ENCODE measurements at regions not wholly inside any gene's neighbourhood (a gene's known extent, or its start where the extent isn't known, plus 50 kb on each side); places are given as distances from the start of the nearest gene placed in this dataset.

DNA sequence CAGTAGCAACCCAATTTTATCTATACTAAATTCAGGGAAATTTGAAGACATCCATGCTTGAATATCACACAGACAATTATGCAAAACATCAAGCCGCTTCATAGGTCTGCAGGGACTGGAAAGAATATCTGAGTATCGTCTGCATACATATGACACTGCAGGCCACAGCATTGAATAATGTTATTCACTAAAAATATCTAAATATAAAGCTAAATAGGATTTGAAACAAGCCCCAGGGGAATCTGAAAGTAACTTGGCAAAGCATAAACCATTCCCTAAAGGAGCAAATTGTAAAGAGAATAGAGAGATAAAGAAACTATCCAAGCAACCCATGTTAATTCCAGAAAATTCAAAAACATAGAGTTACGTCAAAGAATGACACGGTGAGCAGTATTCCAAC lies 1251.0 kb downstream of the PCDH17 start (continued):
- TF ChIP-seq, protein P1, sequence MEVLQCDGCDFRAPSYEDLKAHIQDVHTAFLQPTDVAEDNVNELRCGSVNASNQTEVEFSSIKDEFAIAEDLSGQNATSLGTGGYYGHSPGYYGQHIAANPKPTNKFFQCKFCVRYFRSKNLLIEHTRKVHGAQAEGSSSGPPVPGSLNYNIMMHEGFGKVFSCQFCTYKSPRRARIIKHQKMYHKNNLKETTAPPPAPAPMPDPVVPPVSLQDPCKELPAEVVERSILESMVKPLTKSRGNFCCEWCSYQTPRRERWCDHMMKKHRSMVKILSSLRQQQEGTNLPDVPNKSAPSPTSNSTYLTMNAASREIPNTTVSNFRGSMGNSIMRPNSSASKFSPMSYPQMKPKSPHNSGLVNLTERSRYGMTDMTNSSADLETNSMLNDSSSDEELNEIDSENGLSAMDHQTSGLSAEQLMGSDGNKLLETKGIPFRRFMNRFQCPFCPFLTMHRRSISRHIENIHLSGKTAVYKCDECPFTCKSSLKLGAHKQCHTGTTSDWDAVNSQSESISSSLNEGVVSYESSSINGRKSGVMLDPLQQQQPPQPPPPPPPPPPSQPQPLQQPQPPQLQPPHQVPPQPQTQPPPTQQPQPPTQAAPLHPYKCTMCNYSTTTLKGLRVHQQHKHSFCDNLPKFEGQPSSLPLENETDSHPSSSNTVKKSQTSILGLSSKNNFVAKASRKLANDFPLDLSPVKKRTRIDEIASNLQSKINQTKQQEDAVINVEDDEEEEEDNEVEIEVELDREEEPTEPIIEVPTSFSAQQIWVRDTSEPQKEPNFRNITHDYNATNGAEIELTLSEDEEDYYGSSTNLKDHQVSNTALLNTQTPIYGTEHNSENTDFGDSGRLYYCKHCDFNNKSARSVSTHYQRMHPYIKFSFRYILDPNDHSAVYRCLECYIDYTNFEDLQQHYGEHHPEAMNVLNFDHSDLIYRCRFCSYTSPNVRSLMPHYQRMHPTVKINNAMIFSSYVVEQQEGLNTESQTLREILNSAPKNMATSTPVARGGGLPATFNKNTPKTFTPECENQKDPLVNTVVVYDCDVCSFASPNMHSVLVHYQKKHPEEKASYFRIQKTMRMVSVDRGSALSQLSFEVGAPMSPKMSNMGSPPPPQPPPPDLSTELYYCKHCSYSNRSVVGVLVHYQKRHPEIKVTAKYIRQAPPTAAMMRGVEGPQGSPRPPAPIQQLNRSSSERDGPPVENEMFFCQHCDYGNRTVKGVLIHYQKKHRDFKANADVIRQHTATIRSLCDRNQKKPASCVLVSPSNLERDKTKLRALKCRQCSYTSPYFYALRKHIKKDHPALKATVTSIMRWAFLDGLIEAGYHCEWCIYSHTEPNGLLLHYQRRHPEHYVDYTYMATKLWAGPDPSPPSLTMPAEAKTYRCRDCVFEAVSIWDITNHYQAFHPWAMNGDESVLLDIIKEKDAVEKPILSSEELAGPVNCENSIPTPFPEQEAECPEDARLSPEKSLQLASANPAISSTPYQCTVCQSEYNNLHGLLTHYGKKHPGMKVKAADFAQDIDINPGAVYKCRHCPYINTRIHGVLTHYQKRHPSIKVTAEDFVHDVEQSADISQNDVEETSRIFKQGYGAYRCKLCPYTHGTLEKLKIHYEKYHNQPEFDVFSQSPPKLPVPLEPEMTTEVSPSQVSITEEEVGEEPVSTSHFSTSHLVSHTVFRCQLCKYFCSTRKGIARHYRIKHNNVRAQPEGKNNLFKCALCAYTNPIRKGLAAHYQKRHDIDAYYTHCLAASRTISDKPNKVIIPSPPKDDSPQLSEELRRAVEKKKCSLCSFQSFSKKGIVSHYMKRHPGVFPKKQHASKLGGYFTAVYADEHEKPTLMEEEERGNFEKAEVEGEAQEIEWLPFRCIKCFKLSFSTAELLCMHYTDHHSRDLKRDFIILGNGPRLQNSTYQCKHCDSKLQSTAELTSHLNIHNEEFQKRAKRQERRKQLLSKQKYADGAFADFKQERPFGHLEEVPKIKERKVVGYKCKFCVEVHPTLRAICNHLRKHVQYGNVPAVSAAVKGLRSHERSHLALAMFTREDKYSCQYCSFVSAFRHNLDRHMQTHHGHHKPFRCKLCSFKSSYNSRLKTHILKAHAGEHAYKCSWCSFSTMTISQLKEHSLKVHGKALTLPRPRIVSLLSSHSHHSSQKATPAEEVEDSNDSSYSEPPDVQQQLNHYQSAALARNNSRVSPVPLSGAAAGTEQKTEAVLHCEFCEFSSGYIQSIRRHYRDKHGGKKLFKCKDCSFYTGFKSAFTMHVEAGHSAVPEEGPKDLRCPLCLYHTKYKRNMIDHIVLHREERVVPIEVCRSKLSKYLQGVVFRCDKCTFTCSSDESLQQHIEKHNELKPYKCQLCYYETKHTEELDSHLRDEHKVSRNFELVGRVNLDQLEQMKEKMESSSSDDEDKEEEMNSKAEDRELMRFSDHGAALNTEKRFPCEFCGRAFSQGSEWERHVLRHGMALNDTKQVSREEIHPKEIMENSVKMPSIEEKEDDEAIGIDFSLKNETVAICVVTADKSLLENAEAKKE (CRISPR knock-in tag; IDR thresholded peaks at IDR 0.05), result no peak
- TF ChIP-seq, protein P2, sequence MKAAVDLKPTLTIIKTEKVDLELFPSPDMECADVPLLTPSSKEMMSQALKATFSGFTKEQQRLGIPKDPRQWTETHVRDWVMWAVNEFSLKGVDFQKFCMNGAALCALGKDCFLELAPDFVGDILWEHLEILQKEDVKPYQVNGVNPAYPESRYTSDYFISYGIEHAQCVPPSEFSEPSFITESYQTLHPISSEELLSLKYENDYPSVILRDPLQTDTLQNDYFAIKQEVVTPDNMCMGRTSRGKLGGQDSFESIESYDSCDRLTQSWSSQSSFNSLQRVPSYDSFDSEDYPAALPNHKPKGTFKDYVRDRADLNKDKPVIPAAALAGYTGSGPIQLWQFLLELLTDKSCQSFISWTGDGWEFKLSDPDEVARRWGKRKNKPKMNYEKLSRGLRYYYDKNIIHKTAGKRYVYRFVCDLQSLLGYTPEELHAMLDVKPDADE (IDR thresholded peaks at IDR 0.05), result no peak
- TF ChIP-seq EZH2phosphoT487 (IDR thresholded peaks at IDR 0.05; ENCODE audit: unreplicated experiment) (no peak), ZNF114 (CRISPR knock-in tag; IDR thresholded peaks at IDR 0.05) (no peak), EZH2 (IDR thresholded peaks at IDR 0.05; ENCODE audit: low read depth, unreplicated experiment) (no peak), STAT1 (IDR thresholded peaks at IDR 0.05; ENCODE audit: unreplicated experiment) (no peak)

DNA sequence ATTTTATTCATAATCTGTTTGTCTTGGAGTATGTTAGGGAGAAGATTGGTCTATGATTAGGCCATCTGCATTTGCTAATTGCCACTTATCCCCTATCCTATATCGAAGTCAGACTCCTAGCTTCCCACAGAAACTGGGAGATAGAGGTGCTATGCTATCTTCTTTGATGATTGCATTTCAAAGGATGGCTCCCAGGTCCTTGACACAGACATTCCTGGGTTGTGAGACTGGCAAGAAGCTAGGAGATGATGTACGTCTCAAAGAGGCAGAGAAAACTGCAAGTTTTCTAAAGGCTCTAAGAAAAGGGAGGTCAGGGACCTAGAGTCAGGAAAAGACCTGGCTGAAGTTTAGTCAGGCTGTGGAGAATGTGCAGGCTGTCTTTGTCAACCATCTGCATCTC lies 1251.9 kb downstream of the PCDH17 start:
- Histone ChIP-seq H3K27ac (ENCODE audit: low read depth) (no peak overlapping the region), H3K4me2 (no peak overlapping the region), H3K36me3 (ENCODE audit: insufficient read depth) (no peaks in the 10 kb centered on the region), H2AFZ (no peak overlapping the region), H4K20me1 (replicated peaks; ENCODE audit: insufficient read depth) (no peaks in the 10 kb centered on the region), H3K4me3 (no peak overlapping the region), H3K4me1 (ENCODE audit: insufficient read depth) (peaks cover 17% of the 10 kb centered on the region), H3F3A (replicated peaks; ENCODE audit: low read depth) (no peaks in the 10 kb centered on the region), H3K9me2 (ENCODE audit: insufficient read depth) (no peaks in the 10 kb centered on the region), H3K79me2 (replicated peaks; ENCODE audit: insufficient read depth) (no peaks in the 10 kb centered on the region), H3K27me3 (ENCODE audit: insufficient read depth) (no peaks in the 10 kb centered on the region)
- Mint-ChIP-seq H3K9me3 (no peaks in the 10 kb centered on the region), H3K4me1 (peaks cover 19% of the 10 kb centered on the region), H3K27me3 (ENCODE audit: insufficient read depth, low read depth, poor library complexity) (peaks cover 3% of the 10 kb centered on the region), H3K36me3 (ENCODE audit: low read depth) (no peaks in the 10 kb centered on the region), H3K4me3 (no peak overlapping the region), H3K27ac (no peak overlapping the region)
- no peak for DNase-seq (ENCODE audit: low spot score)
- ATAC-seq, result peak; percentile 36; the same call in 2 of the 3 replicates
- TF ChIP-seq NANOG (IDR thresholded peaks at IDR 0.05; ENCODE audit: borderline replicate concordance), result no peak
- TF ChIP-seq JUNB (IDR thresholded peaks at IDR 0.05; ENCODE audit: unreplicated experiment), result no peak
- TF ChIP-seq, protein P3, sequence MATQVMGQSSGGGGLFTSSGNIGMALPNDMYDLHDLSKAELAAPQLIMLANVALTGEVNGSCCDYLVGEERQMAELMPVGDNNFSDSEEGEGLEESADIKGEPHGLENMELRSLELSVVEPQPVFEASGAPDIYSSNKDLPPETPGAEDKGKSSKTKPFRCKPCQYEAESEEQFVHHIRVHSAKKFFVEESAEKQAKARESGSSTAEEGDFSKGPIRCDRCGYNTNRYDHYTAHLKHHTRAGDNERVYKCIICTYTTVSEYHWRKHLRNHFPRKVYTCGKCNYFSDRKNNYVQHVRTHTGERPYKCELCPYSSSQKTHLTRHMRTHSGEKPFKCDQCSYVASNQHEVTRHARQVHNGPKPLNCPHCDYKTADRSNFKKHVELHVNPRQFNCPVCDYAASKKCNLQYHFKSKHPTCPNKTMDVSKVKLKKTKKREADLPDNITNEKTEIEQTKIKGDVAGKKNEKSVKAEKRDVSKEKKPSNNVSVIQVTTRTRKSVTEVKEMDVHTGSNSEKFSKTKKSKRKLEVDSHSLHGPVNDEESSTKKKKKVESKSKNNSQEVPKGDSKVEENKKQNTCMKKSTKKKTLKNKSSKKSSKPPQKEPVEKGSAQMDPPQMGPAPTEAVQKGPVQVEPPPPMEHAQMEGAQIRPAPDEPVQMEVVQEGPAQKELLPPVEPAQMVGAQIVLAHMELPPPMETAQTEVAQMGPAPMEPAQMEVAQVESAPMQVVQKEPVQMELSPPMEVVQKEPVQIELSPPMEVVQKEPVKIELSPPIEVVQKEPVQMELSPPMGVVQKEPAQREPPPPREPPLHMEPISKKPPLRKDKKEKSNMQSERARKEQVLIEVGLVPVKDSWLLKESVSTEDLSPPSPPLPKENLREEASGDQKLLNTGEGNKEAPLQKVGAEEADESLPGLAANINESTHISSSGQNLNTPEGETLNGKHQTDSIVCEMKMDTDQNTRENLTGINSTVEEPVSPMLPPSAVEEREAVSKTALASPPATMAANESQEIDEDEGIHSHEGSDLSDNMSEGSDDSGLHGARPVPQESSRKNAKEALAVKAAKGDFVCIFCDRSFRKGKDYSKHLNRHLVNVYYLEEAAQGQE (IDR thresholded peaks at IDR 0.05; ENCODE audit: unreplicated experiment), result no peak
- TF ChIP-seq, protein P4, sequence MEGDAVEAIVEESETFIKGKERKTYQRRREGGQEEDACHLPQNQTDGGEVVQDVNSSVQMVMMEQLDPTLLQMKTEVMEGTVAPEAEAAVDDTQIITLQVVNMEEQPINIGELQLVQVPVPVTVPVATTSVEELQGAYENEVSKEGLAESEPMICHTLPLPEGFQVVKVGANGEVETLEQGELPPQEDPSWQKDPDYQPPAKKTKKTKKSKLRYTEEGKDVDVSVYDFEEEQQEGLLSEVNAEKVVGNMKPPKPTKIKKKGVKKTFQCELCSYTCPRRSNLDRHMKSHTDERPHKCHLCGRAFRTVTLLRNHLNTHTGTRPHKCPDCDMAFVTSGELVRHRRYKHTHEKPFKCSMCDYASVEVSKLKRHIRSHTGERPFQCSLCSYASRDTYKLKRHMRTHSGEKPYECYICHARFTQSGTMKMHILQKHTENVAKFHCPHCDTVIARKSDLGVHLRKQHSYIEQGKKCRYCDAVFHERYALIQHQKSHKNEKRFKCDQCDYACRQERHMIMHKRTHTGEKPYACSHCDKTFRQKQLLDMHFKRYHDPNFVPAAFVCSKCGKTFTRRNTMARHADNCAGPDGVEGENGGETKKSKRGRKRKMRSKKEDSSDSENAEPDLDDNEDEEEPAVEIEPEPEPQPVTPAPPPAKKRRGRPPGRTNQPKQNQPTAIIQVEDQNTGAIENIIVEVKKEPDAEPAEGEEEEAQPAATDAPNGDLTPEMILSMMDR (conservative IDR thresholded peaks at IDR 0.05; ENCODE audit: low read depth in 2 of 2), result no peak
- TF ChIP-seq ZNF114 (CRISPR knock-in tag; IDR thresholded peaks at IDR 0.05), result no peak
- TF ChIP-seq, protein P2 (IDR thresholded peaks at IDR 0.05), result no peak
- TF ChIP-seq EZH2phosphoT487 (IDR thresholded peaks at IDR 0.05; ENCODE audit: unreplicated experiment), result no peak
- no peak for TF ChIP-seq CREB1 (CRISPR knock-in tag; IDR thresholded peaks at IDR 0.05; ENCODE audit: low read depth)
- TF ChIP-seq EZH2 (IDR thresholded peaks at IDR 0.05; ENCODE audit: low read depth, unreplicated experiment), result no peak
- no peak for TF ChIP-seq POLR2AphosphoS5 (IDR thresholded peaks at IDR 0.05; ENCODE audit: low read depth)

All from GM23338 (cell line).